GM12878 (cell line): ENCODE measurements at regions not wholly inside any gene's neighbourhood (a gene's known extent, or its start where the extent isn't known, plus 50 kb on each side); places are given as distances from the start of the nearest gene placed in this dataset.

Source experiments
- CREB1 ChIP-seq: IDR thresholded peaks from 2 replicates; pipeline ENCODE4 v1.6.1; 2012; ENCODE audit warnings: low read depth, mild to moderate bottlenecking, inconsistent platforms
- E4F1 ChIP-seq: fragments of 450-650 bp; IDR thresholded peaks from 2 replicates; pipeline ENCODE4 v1.6.1; 2018; ENCODE audit warnings: borderline replicate concordance, mild to moderate bottlenecking; ENCODE audit not compliant: partially characterized antibody
- HDGF ChIP-seq: fragments of 450-650 bp; IDR thresholded peaks from 2 replicates; pipeline ENCODE4 v1.6.1; 2016; ENCODE audit warnings: antibody characterized with exemption
- MEF2B ChIP-seq: fragments of 450-650 bp; IDR thresholded peaks from 2 replicates; pipeline ENCODE4 v1.6.1; 2018; ENCODE audit warnings: mild to moderate bottlenecking, moderate library complexity; ENCODE audit not compliant: partially characterized antibody, poor library complexity, severe bottlenecking
- NBN ChIP-seq: fragments of 450-650 bp; IDR thresholded peaks from 2 replicates; pipeline ENCODE4 v1.6.1; 2016
- SMAD5 ChIP-seq: IDR thresholded peaks from 2 replicates; pipeline ENCODE4 v1.6.1; 2016; ENCODE audit warnings: antibody characterized with exemption, low read depth
- WRNIP1 ChIP-seq: IDR thresholded peaks from 2 replicates; pipeline ENCODE4 v1.6.1; 2011; ENCODE audit warnings: low read depth, low read length, improper control_type of control experiment, borderline replicate concordance
- ZBTB40 ChIP-seq: fragments of 450-650 bp; IDR thresholded peaks from 2 replicates; pipeline ENCODE4 v1.6.1; 2016; ENCODE audit warnings: mild to moderate bottlenecking, moderate library complexity, borderline replicate concordance
- ZNF622 ChIP-seq: fragments of 450-650 bp; IDR thresholded peaks from 2 replicates; pipeline ENCODE4 v1.6.1; 2017; ENCODE audit warnings: mild to moderate bottlenecking, inconsistent platforms

GRCh38 chr7:49425277-49425818 is 348.1 kb upstream of the VWC2 start (continued):
- no peak for TF ChIP-seq E4F1
- no peak for TF ChIP-seq ZBTB40
- TF ChIP-seq CREB1 = no peak
- TF ChIP-seq WRNIP1 = no peak
- TF ChIP-seq SMAD5 = no peak
- TF ChIP-seq HDGF = no peak
- TF ChIP-seq MEF2B = no peak
- no peak for TF ChIP-seq NBN
- no peak for TF ChIP-seq ZNF622
- TF ChIP-seq, all 136 proteins: peak for 0
